Transverse colon (tissue), 4 donors: ENCODE measurements at regions not wholly inside any gene's neighbourhood (a gene's known extent, or its start where the extent isn't known, plus 50 kb on each side); places are given as distances from the start of the nearest gene placed in this dataset.

ENCODE experiments used
- EP300 ChIP-seq: sonication (generic); formaldehyde crosslinking; IDR thresholded peaks from one replicate; pipeline ENCODE4 v1.6.1; 2017; ENCODE audit warnings: antibody characterized with exemption, low read depth
- POLR2A ChIP-seq: fragments of 450-650 bp; IDR thresholded peaks from one replicate; pipeline ENCODE4 v1.6.1; 2016; ENCODE audit warnings: antibody characterized with exemption, mild to moderate bottlenecking, moderate library complexity
- POLR2AphosphoS5 ChIP-seq, 3 donors: sonication (generic); formaldehyde crosslinking; IDR thresholded peaks; one replicate each; pipeline ENCODE4 v1.6.1; 2016; ENCODE audit warnings: antibody characterized with exemption in 3 of 3
- TF ChIP-seq, protein P1 (sequence below), 5 experiments: fragments of 200-600 bp in 3 of 5; fragments of 450-650 bp in 2 of 5; sonication (generic) in 3 of 5; IDR thresholded peaks; 1 replicate in 2 of 5; 2 replicates in 3 of 5; pipeline ENCODE4 v1.5.1; 2016 to 2017; ENCODE audit warnings: antibody characterized with exemption in 5 of 5, inconsistent platforms in 3 of 5, mild to moderate bottlenecking in 2 of 5, moderate library complexity in 1 of 5

DNA sequence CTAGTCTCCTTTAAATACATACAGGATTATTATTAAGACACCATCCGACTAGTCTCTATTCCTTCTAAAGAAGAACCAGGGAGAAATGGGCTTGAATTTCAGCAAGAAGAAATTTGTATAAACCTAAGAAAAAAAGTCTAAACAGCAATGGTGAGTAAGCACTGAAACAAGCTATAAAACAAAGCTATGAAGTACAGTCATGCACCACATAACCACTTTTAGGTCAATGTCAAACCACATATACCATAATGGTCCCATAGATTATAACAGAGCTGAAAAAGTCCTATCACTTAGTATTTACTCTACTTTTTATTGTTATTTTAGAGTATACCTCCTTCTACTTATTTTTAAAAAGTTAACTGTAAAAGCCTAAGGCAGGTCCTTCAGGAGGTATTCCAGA, 102.0 kb upstream of the NFIB start:
- TF ChIP-seq EP300 (no peak), POLR2AphosphoS5 (IDR thresholded peaks at IDR 0.05) (no peak), POLR2A (no peak)
- TF ChIP-seq, protein P1, sequence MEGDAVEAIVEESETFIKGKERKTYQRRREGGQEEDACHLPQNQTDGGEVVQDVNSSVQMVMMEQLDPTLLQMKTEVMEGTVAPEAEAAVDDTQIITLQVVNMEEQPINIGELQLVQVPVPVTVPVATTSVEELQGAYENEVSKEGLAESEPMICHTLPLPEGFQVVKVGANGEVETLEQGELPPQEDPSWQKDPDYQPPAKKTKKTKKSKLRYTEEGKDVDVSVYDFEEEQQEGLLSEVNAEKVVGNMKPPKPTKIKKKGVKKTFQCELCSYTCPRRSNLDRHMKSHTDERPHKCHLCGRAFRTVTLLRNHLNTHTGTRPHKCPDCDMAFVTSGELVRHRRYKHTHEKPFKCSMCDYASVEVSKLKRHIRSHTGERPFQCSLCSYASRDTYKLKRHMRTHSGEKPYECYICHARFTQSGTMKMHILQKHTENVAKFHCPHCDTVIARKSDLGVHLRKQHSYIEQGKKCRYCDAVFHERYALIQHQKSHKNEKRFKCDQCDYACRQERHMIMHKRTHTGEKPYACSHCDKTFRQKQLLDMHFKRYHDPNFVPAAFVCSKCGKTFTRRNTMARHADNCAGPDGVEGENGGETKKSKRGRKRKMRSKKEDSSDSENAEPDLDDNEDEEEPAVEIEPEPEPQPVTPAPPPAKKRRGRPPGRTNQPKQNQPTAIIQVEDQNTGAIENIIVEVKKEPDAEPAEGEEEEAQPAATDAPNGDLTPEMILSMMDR (IDR thresholded peaks at IDR 0.05), result no peak
